HG03442 (cell line): ENCODE measurements at regions not wholly inside any gene's neighbourhood (a gene's known extent, or its start where the extent isn't known, plus 50 kb on each side); places are given as distances from the start of the nearest gene placed in this dataset.
"Not testable (repeated sequence)": the region's sequence is repeated elsewhere in the genome, so short reads cannot be mapped to it uniquely, and the experiment has no call there.

Source experiments
- ATAC-seq: cut with Tn5 transposase; IDR thresholded peaks from one replicate; pipeline ENCODE4 v1.9.1; 2021; ENCODE audit warnings: mild to moderate bottlenecking, moderate library complexity; ENCODE audit not compliant: unreplicated experiment

- no peak for ATAC-seq
Measured at GRCh38 chr6:126664271-126664670, 324.4 kb downstream of the CENPW start.

- no peak for ATAC-seq
Measured at GRCh38 chr6:126665551-126665950, 325.6 kb downstream of the CENPW start.

GRCh38 chr6:126667071-126667470, 327.2 kb downstream of the CENPW start:
- ATAC-seq = no peak

- ATAC-seq = no peak
Measured at GRCh38 chr6:126667728-126668127, 327.8 kb downstream of the CENPW start.

DNA sequence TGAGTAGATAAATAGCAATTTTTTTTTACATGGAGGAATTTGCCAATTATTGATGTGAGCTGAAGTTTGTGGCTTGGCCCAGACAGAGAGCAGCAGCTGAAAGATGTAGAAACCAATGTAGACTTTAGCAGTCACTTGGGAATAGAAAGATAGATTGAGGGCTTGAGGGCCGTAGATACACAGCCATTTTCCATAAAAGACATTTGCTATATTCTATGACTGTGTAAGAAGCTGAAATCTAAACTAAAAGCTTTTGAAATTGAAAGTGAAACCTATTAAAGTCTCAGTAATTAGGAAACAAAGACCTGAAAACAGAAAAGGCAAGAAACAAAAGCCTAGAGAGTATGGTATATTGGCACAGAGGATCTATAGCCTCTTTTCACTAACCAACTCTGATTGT, 332.7 kb downstream of the CENPW start:
- peak; percentile 90 for ATAC-seq

DNA sequence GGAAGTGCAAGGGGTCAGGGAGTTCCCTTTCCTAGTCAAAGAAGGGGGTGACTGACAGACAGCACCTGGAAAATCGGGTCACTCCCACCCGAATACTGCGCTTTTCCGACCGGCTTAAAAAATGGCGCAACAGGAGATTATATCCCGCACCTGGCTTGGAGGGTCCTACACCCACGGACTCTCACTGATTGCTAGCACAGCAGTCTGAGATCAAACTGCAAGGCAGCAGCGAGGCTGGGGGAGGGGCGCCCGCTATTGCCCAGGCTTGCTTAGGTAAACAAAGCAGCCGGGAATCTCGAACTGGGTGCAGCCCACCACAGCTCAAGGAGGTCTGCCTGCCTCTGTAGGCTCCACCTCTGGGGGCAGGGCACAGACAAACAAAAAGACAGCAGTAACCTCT, 333.8 kb downstream of the CENPW start:
- ATAC-seq = not testable (repeated sequence)

DNA sequence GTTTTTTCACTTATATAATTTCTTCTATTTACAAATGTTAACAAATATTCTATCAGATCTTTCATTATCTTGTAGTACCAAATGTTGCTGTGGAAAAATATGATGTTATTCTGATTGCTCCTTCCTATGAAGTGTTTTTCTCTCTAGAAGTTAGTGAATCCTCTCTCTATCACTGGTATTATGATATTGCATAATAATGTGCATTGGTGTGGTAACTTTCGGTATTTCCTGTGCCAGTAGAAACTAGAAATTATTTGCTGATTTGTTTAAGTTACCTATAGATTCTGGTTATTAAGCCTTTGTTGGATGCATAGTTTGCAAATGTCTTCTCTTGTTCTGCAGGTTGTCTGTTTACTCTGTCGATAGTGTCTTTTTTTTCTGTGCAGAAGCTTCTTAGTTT, 342.5 kb downstream of the CENPW start:
- ATAC-seq = no peak

- ATAC-seq = no peak
Measured at GRCh38 chr6:126685182-126685581, 345.3 kb downstream of the CENPW start.

GRCh38 chr6:126696921-126697693, 357.2 kb downstream of the CENPW start:
- ATAC-seq = no peak

GRCh38 chr6:126698732-126699240, 358.9 kb downstream of the CENPW start:
- no peak for ATAC-seq

DNA sequence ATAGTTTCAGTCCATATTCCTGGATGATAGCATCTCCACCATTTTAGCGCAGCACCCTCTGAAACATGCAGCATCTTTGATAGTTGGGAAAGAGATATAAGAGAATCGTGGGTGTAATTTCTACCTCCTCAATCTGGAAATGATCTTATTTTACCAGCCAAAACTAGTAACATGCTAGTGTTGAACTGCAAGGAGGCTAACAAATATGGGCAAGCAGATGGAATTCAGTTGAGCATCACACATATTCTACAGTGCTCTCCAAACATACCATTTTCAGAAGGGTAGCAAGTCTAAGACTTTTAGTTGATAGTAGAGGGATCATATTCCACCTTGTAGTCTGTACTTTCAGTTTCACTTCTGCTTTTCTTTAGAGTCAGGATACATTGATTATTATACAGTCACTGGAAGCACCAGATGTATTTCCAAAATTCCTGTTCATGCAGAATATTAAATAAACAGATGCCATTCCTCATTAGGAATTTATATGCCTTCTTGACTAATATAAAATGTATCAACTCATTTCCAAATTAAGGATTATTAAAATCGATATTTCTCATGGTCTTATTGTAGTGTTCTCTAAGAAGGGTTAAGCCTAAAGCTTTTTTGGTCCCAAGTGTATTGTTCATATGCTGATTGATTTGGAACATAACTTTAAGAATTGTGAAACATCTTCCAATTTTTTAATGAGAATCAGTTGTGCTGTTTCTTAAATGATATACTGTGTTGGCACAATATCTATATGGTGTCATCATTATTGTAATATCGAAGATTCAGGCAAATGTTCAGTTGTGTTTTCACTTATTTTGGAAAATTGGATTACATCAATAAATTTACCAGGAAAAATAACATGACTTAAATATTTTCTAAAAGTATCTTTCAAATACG, 362.0 kb downstream of the CENPW start:
- no peak for ATAC-seq

GRCh38 chr6:126716032-126716431, 376.1 kb downstream of the CENPW start:
- ATAC-seq = no peak

DNA sequence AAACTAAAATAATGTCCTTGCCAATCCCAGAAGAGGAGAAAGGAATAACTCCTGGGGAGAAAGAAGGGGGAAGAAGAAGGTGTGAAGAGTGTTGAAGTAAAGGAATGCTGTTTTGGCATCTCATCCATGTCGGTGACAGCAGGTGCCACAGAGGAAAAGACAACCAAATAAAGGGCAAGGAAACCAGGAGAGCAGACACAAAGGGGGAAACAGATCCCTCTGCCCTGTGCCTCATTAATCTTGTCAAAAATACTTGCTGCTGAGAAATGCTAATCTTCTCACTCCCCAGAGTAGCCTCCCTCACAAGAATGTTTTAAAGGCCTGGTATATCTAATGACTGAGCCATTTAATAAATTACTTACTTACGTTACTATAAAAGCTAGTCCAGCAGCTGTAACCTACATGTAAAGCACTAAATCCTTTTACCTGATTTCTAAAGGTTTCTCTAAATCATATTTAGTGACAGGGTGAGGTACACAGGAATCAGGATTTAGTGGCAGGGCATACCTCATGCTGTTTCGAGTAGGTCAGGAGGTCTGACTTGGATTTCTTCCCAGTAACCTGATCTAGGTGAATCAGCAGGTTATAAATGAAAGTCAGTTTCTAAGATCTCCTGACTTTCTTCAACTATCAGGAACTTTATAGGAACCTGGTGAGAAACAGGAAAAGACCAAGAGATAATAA, 377.1 kb downstream of the CENPW start:
- no peak for ATAC-seq

GRCh38 chr6:126718600-126719327, 378.8 kb downstream of the CENPW start:
- peak; percentile 92 for ATAC-seq

DNA sequence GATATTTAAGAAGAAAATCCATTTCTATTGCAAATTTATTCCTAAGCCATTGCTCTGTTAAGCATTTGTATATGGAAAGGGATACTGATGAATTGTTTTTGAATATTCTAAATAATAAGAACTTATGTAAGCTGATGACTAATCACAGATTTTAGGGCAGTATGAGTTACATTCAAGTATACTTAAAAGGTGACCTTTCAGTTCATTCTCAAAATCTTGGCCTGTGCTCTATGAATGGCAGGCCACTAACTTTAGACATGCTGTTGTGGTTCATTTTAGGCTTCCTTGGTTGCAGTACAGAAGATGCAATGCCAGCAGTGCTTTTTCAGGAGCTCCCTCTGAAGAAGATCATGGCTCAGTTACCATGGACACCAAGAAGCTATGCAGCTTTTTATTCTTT, 380.4 kb downstream of the CENPW start:
- no peak for ATAC-seq

GRCh38 chr6:126721581-126722160, 381.8 kb downstream of the CENPW start:
- ATAC-seq = no peak

DNA sequence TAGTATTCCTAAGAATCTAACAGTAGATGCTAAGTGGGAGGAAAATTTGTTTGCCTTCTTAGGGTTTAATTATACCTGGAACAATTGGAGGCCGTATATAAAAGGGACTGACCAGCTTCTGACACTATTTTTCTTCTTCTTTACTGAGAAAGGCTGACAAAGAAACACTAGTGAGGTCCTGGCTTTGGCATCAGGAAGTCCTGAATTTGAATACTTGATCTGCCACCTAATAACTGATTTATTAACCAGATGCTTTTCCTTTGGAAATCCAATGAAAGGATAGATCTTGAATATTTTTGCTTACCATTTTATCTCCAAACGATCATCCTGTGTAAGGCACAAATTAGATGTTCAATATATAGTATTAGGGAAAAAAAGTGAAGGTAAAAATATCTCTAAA, 382.5 kb downstream of the CENPW start:
- ATAC-seq = no peak

- ATAC-seq = no peak
Measured at GRCh38 chr6:126723541-126724170, 383.7 kb downstream of the CENPW start.

GRCh38 chr6:126724821-126725220, 384.9 kb downstream of the CENPW start:
- ATAC-seq = no peak

DNA sequence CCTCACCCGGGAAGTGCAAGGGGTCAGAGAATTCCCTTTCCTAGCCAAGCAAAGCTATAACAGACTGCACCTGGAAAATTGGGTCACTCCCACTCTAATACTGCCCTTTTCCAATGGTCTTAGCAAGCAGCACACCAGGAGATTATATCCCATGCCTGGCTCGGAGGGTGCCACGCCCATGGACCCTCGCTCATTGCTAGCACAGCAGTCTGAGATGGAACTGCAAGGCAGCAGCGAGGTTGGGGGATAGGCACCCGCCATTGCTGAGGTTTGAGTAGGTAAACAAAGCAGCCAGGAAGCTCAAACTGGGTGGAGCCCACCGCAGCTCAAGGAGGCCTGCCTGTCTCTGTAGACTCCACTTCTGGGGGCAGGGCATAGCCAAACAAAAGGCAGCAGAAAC, 386.5 kb downstream of the CENPW start:
- not testable (repeated sequence) for ATAC-seq
